ENCODE measurements at regions not wholly inside any gene's neighbourhood (a gene's known extent, or its start where the extent isn't known, plus 50 kb on each side); places are given as distances from the start of the nearest gene placed in this dataset.
A peak's percentile ranks its signal among the peaks of the same experiment; 100 is the strongest.

DNA sequence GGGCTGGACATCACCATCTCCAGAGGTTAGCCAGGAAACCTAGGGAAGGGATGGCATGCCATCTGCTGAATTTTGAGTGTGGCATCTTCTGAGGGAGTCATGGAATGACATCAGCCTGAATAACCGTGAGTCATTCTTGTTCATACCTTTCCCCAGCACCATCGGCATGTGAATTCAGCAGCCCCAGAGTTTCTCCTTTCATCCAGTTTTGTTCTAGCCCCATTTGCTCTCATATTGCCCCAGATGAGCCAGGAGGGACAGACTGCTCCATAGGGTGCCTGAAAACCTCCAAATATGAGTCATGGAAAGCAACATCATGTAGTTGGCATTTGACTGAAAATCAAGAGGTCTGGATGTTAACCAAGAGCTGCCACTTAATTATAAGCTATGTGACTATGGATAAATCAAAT, 219.2 kb upstream of the SGK1 start:
- Histone ChIP-seq H3K4me3 (ENCODE audit: low read depth, low read length) (no peak overlapping the region), H3K27me3 (ENCODE audit: control insufficient read depth, insufficient read depth, low read length) (no peaks in the 10 kb centered on the region), H3K36me3 (ENCODE audit: control insufficient read depth, insufficient read depth, low read length) (no peaks in the 10 kb centered on the region)
- TF ChIP-seq, protein P1, sequence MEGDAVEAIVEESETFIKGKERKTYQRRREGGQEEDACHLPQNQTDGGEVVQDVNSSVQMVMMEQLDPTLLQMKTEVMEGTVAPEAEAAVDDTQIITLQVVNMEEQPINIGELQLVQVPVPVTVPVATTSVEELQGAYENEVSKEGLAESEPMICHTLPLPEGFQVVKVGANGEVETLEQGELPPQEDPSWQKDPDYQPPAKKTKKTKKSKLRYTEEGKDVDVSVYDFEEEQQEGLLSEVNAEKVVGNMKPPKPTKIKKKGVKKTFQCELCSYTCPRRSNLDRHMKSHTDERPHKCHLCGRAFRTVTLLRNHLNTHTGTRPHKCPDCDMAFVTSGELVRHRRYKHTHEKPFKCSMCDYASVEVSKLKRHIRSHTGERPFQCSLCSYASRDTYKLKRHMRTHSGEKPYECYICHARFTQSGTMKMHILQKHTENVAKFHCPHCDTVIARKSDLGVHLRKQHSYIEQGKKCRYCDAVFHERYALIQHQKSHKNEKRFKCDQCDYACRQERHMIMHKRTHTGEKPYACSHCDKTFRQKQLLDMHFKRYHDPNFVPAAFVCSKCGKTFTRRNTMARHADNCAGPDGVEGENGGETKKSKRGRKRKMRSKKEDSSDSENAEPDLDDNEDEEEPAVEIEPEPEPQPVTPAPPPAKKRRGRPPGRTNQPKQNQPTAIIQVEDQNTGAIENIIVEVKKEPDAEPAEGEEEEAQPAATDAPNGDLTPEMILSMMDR (IDR thresholded peaks at IDR 0.05; ENCODE audit: insufficient read depth, low read length, poor library complexity, severe bottlenecking), result no peak
- peak; percentile 90 for DNase-seq (ENCODE audit: low read depth)

DNA sequence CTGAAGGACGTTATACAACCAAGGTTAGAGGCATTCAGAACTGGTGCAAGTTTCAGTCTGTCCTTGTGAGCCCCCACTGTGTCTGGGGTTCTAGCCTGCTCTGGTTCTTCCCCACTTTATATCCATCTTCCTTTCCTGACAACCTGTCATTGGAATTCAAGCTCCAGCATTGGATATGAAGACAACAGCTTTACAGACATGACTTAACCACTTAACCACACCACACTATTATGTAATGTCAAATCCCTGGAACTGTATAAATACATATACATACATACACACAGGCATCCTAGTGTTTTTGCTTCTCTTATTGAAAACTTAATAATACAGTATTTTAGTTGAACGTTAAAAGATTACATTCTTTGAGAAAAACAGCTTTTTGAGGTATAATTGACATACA, 217.9 kb upstream of the SGK1 start:
- H3K27me3 ChIP-seq (ENCODE audit: control insufficient read depth, insufficient read depth, low read length), result no peaks in the 10 kb centered on the region
- TF ChIP-seq, protein P1 (IDR thresholded peaks at IDR 0.05; ENCODE audit: insufficient read depth, low read length, poor library complexity, severe bottlenecking), result no peak
- no peak overlapping the region for H3K4me3 ChIP-seq (ENCODE audit: low read depth, low read length)
- no peak for DNase-seq (ENCODE audit: low read depth)
- no peaks in the 10 kb centered on the region for H3K36me3 ChIP-seq (ENCODE audit: control insufficient read depth, insufficient read depth, low read length)

DNA sequence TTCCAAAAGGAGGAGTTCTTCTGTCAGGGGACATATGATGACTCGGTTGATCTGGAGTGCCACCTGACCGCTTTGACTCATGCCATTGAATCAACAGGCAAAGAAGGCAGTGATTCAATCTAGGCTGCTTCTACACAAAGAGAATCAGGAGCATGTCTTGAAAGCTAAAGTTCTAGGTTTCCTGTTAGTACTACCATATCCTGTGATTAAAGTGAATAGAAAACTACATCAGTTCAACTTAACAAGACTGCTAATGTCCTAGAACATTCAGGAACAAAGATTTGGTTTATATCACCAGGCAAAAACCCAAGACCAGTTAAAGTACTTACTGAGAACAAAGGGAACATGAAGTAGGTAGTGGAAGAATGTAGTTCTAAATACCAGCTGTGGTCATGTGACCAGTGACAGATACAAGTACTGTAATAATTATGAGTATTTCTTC, 216.8 kb upstream of the SGK1 start:
- Histone ChIP-seq H3K36me3 (ENCODE audit: control insufficient read depth, insufficient read depth, low read length) (no peaks in the 10 kb centered on the region), H3K4me3 (ENCODE audit: low read depth, low read length) (no peak overlapping the region), H3K27me3 (ENCODE audit: control insufficient read depth, insufficient read depth, low read length) (no peaks in the 10 kb centered on the region)
- TF ChIP-seq, protein P1 (IDR thresholded peaks at IDR 0.05; ENCODE audit: insufficient read depth, low read length, poor library complexity, severe bottlenecking), result no peak
- DNase-seq (ENCODE audit: low read depth), result no peak

DNA sequence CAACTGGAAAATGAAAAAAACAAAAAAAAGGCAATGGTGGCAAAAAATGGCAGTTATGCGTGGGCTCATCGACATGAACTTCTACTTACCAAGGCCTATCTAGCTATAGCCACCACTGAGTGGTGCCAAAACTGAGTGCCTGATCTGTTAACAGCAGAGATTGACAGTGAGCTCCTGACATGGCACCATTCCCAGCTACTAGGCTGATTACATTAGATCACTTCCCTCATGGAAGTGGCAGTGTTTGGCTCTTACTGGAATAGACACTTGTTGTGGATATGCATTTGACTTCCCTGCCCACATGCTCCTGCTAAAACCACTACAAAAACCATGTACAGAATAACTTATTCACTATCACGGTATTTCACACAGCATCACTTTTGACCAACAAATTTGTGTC, 216.1 kb upstream of the SGK1 start:
- TF ChIP-seq, protein P1 (IDR thresholded peaks at IDR 0.05; ENCODE audit: insufficient read depth, low read length, poor library complexity, severe bottlenecking), result no peak
- no peak for DNase-seq (ENCODE audit: low read depth)
- no peaks in the 10 kb centered on the region for H3K36me3 ChIP-seq (ENCODE audit: control insufficient read depth, insufficient read depth, low read length)
- H3K4me3 ChIP-seq (ENCODE audit: low read depth, low read length), result no peak overlapping the region
- H3K27me3 ChIP-seq (ENCODE audit: control insufficient read depth, insufficient read depth, low read length), result no peaks in the 10 kb centered on the region

DNA sequence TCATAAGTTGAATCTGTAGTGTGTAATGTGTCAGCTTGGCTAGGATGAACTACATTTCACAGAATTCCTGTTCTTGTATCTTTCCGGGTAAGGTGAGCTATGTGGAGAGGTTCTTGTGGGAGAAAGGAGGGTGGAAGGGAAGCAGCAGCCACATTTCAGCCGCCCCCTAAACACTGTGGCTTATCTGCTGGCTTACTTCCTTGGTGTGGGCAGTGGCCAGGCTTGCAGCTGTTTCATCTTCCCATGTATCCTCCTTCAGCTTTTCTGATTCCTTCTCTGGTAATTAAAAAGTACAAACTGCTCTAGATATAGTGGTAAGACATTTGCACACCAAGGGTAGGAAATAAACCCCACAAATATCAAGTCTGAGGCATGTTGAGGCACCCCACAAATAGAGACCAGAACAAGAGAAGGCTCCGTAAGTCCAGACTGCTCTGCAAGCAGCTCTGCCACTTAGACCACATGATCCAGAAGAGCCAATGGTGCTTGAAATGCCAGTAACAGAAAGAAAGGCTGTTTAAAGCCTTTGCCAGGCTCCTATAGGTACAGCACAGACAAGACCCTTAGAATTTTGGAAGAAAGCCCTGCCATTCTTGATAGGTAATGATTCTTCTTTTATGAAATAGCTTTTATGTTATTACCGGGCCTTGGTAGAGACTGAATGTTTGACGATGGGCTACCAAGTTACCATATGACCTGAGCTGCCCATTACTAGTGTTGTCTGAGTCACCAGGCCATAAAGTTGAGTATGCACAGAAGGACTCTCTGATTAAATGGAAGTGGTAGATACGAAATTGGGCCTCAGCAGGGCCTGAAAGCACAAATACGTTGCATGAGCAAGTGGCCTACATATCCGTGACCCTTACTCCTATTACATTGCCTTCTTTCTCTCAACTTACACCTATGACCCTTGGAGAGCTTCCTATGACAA, 215.0 kb upstream of the SGK1 start:
- TF ChIP-seq, protein P1 (IDR thresholded peaks at IDR 0.05; ENCODE audit: insufficient read depth, low read length, poor library complexity, severe bottlenecking), result no peak
- DNase-seq (ENCODE audit: low read depth), result no peak
- Histone ChIP-seq H3K36me3 (ENCODE audit: control insufficient read depth, insufficient read depth, low read length) (no peaks in the 10 kb centered on the region), H3K4me3 (ENCODE audit: low read depth, low read length) (no peak overlapping the region), H3K27me3 (ENCODE audit: control insufficient read depth, insufficient read depth, low read length) (no peaks in the 10 kb centered on the region)
